OCI-M1 (cell line): ENCODE measurements at regions not wholly inside any gene's neighbourhood (a gene's known extent, or its start where the extent isn't known, plus 50 kb on each side); places are given as distances from the start of the nearest gene placed in this dataset.

ENCODE experiments used
- DNase-seq: peaks from one replicate; lab custom pipeline; 2025; lab: John Stamatoyannopoulos, UW

GRCh38 chr13:22002893-22003292 is 332.0 kb downstream of the FGF9 start:
- no peak for DNase-seq

DNA sequence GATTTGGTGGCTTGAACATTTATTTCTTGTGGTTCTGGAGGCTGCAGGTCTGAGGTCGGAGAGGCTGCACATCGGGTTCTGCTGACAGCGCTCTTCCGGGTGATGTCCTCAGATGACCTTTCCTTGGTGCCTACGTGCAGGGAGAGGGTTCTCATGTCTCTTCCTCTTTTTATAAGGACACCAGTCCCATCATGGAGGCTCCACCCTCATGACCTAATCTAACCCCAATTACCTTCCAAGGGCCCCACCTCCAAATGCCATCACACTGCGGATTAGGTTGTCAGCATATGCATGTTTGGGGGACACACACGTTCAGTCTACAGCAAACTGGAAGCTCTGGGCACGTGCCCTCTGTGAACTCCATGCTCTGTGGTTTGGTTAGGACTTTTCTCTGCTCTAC is 338.6 kb downstream of the FGF9 start:
- peak; percentile 87 for DNase-seq

- DNase-seq = no peak
These were observed 339.1 kb downstream of the FGF9 start for GRCh38 chr13:22009937-22010336.

DNA sequence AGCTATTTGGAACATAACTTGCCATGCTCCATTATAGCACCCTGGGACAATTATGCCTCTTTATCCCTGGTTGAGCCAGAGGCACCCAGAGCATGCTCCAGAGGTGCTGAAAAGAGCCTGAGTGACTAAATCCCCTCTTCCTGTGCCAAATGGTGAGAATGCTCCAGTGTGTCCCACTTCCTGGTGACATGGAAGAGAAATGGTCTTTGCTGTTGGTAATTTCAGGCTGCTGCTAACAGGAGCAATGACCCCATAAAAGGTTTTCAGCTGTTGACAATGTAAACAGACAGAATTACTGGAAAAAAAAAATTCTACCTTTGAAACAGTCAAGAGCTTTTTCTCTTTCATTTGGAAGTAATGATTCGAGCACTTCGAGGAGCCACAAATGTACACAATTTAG is 341.8 kb downstream of the FGF9 start:
- DNase-seq = no peak

DNA sequence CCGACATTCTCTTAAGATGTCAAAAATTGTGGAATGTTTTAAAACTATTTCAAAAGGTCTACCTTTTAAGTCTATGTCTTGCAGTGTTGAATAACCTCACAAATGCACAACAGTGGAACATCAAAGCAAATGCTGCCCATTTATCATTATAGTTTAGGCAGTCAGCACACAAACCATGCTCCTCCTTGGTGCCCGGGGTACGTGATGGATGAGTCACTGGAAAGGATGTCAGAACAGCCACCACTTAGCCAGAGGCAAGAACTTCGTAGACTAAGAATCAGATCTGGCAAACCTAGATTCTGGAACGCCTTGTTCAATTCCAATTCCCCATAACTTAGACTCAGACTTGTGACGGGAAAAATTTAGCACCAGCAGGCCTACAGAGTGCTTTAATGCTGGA is 343.6 kb downstream of the FGF9 start:
- DNase-seq = no peak

GRCh38 chr13:22017226-22017625 is 346.4 kb downstream of the FGF9 start:
- DNase-seq = peak; percentile 30

DNA sequence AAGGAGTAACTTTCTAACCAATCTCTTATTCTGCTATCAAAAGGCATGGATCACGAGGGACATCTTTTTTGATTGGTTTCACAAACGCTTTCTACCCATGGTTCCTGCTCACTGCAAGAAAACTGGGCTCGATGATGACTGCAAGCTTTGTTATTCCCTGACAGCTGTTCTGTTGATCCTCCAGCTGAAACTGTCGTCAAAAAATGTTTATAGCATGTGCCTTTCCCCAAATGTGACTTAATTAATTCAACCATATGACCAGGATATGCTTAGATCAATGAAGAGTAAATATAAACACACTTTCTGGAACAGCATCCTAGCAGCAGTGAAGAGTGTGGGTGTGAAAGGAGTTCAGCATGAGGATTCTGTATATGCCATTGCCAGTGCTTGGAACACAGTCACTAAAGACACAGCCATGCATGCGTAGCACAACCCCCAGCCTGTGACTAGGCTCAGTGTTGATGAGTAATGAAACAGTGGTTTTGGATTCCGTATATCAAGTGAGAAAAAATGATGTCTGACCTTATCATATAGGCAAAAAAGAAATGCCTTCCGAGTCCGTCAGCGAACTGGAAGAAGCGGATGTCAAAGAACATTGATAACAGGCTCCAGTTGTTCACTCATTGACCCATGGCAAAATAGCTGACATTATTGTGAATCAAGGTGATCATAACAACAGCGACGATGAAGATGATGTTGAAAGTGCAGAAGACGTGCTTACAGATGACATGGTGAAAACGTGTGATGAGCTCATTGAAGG is 347.4 kb downstream of the FGF9 start:
- DNase-seq = no peak

GRCh38 chr13:22018836-22019210 is 347.9 kb downstream of the FGF9 start:
- no peak for DNase-seq

- no peak for DNase-seq
These were observed 353.6 kb downstream of the FGF9 start for GRCh38 chr13:22024381-22024994.

- DNase-seq = no peak
These were observed 356.7 kb downstream of the FGF9 start for GRCh38 chr13:22027566-22027965.

DNA sequence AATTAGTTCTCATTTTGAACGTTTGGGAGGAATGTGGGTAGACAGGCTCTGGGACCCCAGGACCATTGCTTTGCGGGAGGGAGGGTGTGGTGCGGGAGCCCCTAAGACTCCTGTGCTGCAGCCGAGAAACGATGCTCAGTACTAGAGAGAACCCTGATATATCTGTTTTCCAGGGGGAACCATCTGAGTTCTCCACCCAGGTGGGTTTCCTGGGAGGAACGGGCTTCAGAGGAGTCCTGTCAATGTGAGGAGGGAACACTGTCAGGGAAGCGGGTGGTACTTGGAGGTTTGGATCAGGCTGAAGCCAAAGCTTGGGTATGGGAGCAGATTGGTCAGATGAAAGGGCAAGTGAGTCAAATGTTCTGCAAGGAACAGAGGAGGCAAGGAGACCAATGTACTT is 358.0 kb downstream of the FGF9 start:
- DNase-seq = no peak

DNA sequence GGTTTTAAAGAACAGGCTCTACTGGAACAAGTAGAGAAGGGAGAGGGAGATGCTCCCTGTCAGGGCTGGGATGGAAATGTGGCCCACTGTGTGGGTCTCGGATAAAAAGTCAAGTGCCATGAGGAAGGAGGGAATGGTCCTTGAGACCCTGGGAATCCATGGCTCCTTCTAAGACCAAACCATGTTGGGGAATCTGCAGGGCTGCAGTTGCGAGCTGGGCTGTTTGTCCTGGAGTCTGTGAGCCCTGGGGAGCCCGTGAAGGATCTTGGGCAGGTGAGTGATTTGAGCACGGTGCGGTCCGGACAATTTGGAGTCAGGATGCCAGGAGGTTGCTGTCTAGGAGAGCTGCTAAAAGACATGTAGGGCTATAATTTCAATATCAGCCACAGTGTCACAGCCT is 359.4 kb downstream of the FGF9 start:
- DNase-seq = no peak

- no peak for DNase-seq
These were observed 360.9 kb downstream of the FGF9 start for GRCh38 chr13:22031702-22032286.

- DNase-seq = no peak
These were observed 362.0 kb downstream of the FGF9 start for GRCh38 chr13:22032905-22033304.

DNA sequence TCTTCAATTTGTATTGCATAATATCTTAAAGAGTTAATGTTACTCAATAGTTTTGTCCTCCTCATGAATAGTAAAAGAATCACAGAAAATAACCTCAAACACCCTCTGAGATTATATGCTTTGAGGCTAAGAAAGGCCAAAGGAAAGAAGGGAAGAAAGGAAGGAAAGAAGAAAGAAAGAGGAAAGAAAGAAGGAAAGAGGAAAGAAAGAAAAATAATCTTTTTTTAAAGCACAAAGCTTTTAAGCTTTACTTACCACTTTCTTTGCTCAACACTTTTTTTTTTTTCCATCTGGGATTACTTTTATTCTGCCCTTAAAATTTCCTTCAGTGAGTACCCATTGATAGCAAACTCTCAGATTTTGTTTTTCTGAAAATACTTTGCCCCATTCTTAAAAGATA is 369.1 kb downstream of the FGF9 start:
- DNase-seq = no peak

DNA sequence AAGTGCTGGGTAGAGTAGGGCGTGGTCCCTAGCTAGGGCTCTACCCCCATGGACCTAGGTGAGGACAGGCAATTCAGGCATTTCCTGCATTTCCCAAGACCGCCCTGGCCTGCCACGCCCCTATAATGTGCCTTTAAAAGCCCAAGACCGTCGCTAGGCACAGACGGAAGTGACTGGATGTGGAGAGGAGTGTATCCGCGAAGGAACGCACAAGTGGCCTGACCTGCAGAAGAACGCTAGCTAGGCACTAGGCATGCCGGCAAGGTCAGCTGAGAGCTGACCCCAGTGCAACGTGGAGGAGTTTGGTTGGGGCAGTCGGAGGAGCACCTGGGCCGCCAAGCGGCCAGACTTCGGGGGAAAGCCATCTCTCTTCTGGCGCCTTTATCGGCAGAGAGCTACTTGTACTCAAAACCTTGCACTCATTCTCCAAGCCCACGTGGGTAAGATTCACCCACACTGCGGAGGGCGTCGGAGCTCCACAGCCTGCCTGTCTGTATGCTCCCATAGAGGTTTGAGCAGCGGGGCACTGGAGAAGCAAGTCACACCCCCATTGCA is 370.0 kb downstream of the FGF9 start:
- DNase-seq = no peak

DNA sequence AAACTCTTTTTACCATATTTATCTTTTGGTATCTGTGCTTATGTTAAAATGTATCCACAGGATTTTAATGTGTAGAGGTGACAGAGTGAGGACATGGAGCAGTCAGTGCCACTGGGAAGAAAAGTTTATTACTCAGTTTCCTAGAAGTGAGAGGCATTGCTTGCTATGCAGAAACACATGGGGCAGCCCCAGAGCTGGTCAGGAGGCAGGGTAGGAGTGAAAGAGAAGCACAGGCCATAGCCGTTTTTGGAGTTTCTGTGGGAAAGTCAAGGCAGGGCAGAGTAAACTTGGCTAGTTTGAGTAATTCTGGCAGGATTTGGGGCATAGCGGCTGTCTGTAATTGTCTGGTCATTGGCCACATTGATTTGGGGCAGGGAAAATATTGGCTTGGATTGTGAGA is 370.9 kb downstream of the FGF9 start:
- no peak for DNase-seq

DNA sequence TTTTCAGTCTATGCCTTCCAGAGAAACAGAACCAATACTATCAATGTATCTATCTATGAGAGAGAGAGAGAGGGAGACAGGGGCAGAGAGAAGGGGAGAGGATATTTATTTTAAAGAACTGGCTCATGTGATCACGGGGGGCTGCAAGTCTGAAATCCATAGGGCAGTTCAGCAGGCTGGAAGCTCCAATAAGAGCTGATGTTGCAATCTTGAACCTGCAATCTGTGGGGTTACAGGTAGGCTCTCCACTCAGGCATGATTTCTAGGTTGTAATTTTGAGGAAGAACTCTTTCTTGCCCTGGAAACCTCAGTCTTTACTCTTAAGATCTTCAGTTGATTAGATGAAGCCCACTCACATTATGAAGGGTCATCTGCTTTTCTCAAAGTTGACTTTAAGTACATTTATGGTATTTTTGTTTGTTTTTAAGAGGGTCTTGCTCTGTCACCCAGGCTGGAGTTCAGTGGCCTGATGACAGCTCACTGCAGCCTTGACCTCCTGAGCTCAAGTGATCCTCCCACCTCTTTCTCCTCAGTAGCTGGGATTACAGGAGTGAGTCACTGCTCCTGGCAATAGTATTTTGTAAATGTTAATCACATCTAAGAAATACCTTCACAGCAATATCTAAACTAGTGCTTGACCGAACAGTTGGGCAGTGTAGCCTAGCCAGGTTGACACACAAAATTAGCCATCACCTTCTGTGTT is 376.4 kb downstream of the FGF9 start:
- DNase-seq = no peak

DNA sequence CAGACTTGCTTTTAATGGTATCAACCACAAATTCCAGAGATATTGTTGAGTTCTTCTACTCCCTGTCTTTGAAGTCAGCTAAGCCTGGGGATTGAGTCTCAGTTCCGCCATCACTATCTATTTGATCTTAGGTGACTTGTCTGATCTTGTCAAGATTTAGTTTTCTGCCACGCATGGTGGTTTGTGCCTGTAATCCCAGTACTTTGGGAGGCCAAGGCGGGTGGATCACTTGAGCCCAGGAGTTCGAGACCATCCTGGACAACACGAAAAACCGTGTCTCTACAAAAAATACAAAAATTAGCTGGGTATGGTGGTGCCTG is 376.9 kb downstream of the FGF9 start:
- no peak for DNase-seq

DNA sequence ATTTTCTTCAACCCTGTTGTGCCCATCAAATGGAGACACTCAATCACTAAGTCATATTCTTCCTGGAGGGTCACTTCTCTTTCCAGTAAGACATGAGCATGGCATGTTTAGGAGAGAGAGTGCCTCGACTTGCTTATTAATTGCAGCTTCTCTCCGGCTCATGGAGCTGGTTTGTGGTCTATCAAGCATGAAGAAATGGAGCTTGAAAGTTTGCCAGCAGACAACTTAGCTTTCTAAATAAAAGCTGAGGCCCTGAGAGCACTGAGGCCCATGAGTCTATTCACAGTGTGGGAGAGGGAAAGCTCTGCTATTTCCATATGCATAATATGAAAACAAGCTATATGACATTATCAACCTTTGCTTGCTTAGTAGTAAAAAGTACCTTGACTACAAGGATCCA is 378.5 kb downstream of the FGF9 start:
- no peak for DNase-seq

GRCh38 chr13:22050951-22051563 is 380.2 kb downstream of the FGF9 start:
- DNase-seq = no peak

GRCh38 chr13:22053053-22053452 is 382.2 kb downstream of the FGF9 start:
- no peak for DNase-seq
